Left ventricle myocardium inferior (tissue), 1 donor: ENCODE measurements at regions not wholly inside any gene's neighbourhood (a gene's known extent, or its start where the extent isn't known, plus 50 kb on each side); places are given as distances from the start of the nearest gene placed in this dataset.

Experiments
- DNase-seq: peaks from one replicate; pipeline ENCODE4 v3.0.0-alpha.2; 2020
- H3K27ac ChIP-seq: fragments of 200-600 bp; replicated peaks from 2 replicates; pipeline ENCODE4 v1.8.0; 2021
- H3K27me3 ChIP-seq: fragments of 200-600 bp; 2 replicates; pipeline ENCODE4 v1.8.0; 2021; ENCODE audit warnings: low read depth
- H3K36me3 ChIP-seq: fragments of 200-600 bp; 2 replicates; pipeline ENCODE4 v1.8.0; 2021
- H3K4me1 ChIP-seq: fragments of 200-600 bp; 2 replicates; pipeline ENCODE4 v1.8.0; 2021
- H3K4me3 ChIP-seq: fragments of 200-600 bp; 2 replicates; pipeline ENCODE4 v1.8.0; 2021; ENCODE audit warnings: mild to moderate bottlenecking, moderate library complexity
- H3K9me3 ChIP-seq: fragments of 200-600 bp; replicated peaks from 2 replicates; pipeline ENCODE4 v1.8.0; 2021
- CTCF ChIP-seq: fragments of 200-600 bp; IDR thresholded peaks from 2 replicates; pipeline ENCODE4 v1.8.0; 2021; ENCODE audit warnings: antibody characterized with exemption, mild to moderate bottlenecking, borderline replicate concordance
- intact Hi-C: fragments of 100-400 bp; cut with micrococcal nuclease; formaldehyde crosslinking; loops from one replicate; pipeline ENCODE4 v1.11.0; 2022
- donor health status: DM: no; HTN: yes; CAD: no; lungs with severe emphysema.

- H3K4me3 ChIP-seq, result no peak overlapping the region
- peaks cover 21% of the 10 kb centered on the region for H3K4me1 ChIP-seq
- DNase-seq, result no peak
- H3K36me3 ChIP-seq, result no peaks in the 10 kb centered on the region
- peak; percentile 63 for TF ChIP-seq CTCF
- no peaks in the 10 kb centered on the region for H3K9me3 ChIP-seq
- intact Hi-C loops, result no loop called here
- H3K27me3 ChIP-seq, result no peaks in the 10 kb centered on the region
- no peak overlapping the region for H3K27ac ChIP-seq
Measured at GRCh38 chr14:66401449-66402095, 84.6 kb upstream of the CCDC196 start.

DNA sequence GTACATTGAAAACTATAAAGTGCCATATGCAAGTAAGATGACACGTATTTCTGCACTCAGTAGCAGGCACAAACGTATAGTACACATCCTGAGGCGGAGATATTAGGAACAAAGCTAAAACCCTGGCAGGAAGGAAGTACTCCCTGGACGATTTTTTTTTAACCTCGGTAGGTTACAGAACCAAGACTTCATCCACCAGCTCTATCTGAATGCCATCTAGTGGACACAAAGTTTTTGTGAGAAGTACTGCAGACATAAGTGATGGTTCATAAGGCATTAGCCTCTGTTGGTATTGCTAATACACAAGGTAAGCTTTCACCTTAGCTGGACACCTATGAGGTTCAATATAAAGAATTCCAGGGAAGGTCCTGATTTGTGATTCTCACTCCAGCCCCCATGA, 83.0 kb upstream of the CCDC196 start:
- Histone ChIP-seq H3K36me3 (no peaks in the 10 kb centered on the region), H3K9me3 (no peaks in the 10 kb centered on the region), H3K27me3 (no peaks in the 10 kb centered on the region), H3K27ac (no peak overlapping the region), H3K4me1 (peaks cover 18% of the 10 kb centered on the region), H3K4me3 (no peak overlapping the region)
- intact Hi-C loops, result no loop called here
- DNase-seq, result no peak
- TF ChIP-seq CTCF, result peak; percentile 49

DNA sequence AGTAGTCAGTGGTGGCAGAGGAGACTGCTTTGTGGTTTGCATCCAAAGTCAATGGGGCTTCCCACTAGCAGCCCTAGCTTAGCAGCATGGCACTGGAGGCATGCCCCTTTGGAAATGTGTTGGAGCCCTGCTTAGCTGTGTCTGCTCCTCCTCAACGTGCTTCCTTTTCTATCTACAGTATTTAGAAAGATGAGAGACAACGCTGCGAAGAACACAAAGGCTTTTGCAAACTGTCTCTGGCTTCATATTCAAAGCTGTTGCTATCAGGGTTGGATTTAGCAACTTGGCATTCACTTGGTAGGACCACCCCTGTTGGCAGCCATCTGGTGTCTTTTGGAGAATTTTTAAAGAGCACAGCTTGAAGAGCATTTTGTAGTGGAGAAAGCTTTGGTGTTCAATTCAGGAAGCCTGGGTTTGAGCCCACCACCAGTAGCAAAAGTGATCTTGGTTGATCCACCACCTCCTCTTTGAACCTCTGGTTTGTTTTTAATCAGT, 82.1 kb upstream of the CCDC196 start:
- DNase-seq, result no peak
- Histone ChIP-seq H3K9me3 (no peaks in the 10 kb centered on the region), H3K4me3 (no peak overlapping the region), H3K36me3 (no peaks in the 10 kb centered on the region), H3K4me1 (peaks cover 12% of the 10 kb centered on the region), H3K27me3 (no peaks in the 10 kb centered on the region), H3K27ac (no peak overlapping the region)
- intact Hi-C loops, result no loop called here
- no peak for TF ChIP-seq CTCF

DNA sequence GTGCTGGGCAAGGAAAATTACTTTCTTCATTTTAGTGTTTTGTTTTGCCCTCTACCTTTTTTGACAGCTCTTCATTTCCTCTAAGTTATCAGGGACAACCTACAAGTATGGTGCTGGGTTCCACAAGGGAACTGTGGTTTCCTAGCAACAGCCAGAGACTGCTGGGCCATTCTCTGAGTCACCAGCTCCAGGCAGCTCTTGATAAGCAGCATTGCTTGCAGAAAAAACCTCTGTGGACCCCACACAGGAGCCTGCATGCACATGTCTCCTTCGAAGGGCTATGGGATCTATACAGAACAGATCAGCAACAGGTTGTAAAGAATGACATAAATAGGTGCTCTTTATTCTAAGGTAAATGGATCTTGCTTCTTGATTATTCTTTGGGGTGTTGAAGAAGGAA, 81.0 kb upstream of the CCDC196 start:
- H3K4me3 ChIP-seq, result no peak overlapping the region
- peaks cover 12% of the 10 kb centered on the region for H3K4me1 ChIP-seq
- no peaks in the 10 kb centered on the region for H3K27me3 ChIP-seq
- H3K36me3 ChIP-seq, result no peaks in the 10 kb centered on the region
- no peak for TF ChIP-seq CTCF
- H3K27ac ChIP-seq, result no peak overlapping the region
- DNase-seq, result no peak
- intact Hi-C loops, result no loop called here
- no peaks in the 10 kb centered on the region for H3K9me3 ChIP-seq

DNA sequence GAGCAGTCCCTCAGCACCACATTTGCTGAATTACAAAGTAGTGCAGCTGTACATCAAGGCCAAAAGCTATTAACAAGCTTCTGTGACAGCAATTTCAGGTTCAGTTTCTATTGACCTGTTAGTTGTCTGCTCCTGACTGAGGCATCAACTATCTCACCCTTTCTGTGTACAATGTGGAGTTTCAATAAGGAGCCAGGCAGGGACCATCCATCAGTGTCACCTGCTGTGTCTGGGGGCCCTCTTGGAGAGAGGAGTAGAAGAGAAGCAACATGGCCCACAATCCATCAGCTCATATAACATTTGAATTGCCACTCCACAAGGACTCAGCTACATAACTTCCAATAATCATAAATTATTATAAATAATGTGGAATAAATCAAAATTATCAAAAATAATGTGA, 72.3 kb upstream of the CCDC196 start:
- no peak for DNase-seq
- Histone ChIP-seq H3K36me3 (no peaks in the 10 kb centered on the region), H3K9me3 (no peaks in the 10 kb centered on the region), H3K4me1 (no peaks in the 10 kb centered on the region), H3K27me3 (no peaks in the 10 kb centered on the region), H3K27ac (no peak overlapping the region), H3K4me3 (no peak overlapping the region)
- intact Hi-C loops, result no loop called here
- no peak for TF ChIP-seq CTCF
